GM18508 (cell line): ENCODE measurements at regions not wholly inside any gene's neighbourhood (a gene's known extent, or its start where the extent isn't known, plus 50 kb on each side); places are given as distances from the start of the nearest gene placed in this dataset.

Source experiments
- ATAC-seq: cut with Tn5 transposase; IDR thresholded peaks from one replicate; pipeline ENCODE4 v1.9.1; 2021; ENCODE audit warnings: moderate number of reproducible peaks; ENCODE audit not compliant: insufficient read depth, unreplicated experiment

GRCh38 chr9:581673-582497 is 259.6 kb upstream of the DMRT1 start:
- no peak for ATAC-seq

DNA sequence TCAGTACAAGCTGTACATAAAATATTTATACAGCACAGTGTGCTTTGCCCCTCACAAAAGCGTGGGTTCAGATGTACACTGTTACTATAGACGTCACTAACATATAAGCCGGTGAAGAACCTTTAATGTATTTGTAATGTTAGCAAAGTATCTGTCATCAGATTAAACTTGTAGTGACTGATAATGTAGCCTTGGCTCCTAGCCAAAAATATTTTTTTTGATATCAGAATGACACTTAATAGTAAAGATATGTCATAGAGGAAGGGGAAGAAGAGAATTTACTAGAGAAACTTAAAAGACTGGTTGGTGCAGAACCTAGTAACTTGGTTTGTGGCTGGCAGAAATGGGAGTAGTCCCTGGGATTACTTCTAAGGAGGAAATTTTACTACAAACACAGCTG is 258.7 kb upstream of the DMRT1 start:
- ATAC-seq = no peak

DNA sequence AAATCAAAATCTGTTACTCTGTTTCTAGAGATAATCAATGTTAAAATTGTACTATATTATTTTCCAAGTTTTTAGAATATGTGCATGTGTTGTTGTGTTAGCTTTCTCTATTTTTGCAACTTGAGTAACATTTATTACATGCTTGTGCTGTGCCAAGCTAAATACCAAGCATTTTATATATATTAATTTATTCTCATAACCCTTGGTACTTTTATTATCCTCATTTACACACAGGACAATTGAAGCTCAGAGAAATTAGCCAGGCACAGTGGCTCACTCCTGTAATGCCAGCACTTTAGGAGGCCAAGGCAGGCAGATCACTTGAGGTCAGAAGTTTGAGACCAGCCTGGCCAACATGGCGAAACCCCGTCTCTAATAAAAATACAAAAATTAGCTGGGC is 254.0 kb upstream of the DMRT1 start:
- no peak for ATAC-seq

GRCh38 chr9:588981-589380 is 252.5 kb upstream of the DMRT1 start:
- no peak for ATAC-seq

DNA sequence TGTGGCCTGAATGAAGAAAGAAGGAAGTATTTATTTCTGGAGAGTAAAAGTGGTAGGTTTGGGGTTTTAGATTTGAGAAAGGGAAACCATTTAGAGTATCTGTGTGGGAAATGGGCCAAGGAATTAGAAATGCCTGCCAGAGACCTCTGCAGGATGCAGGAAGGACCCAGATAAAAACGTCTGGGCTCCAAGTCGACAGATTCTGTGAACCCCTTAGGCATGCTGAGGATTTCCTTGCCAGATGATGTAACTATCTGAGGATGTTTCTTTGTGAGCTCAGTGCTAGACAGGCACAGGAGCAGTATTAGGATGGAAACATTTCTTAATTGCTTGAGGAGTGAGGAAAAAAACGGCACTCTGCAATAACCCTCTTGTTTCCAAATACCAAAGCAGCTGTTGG is 251.8 kb upstream of the DMRT1 start:
- no peak for ATAC-seq

- ATAC-seq = no peak
These were observed 250.2 kb upstream of the DMRT1 start for GRCh38 chr9:591292-591691.

DNA sequence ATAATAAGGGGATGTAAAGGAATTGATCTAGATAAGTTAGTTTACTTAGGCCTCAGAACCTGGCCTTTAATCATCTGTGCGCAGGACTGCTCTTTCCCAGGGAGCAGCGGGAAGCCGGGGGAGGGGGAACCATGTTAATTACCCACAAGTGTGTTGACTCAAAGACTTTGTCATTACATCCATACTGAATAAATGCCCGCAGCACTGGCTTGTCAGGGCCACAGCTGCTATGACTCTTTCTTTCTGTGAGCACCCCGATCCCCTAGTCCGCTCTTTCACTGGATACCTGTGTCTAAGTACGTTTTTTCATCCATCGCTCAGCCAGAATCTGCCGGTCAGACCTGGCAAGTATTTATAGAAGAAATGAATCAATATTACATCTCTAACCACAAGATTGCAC is 249.3 kb upstream of the DMRT1 start:
- ATAC-seq = no peak

GRCh38 chr9:592733-593132 is 248.8 kb upstream of the DMRT1 start:
- no peak for ATAC-seq

DNA sequence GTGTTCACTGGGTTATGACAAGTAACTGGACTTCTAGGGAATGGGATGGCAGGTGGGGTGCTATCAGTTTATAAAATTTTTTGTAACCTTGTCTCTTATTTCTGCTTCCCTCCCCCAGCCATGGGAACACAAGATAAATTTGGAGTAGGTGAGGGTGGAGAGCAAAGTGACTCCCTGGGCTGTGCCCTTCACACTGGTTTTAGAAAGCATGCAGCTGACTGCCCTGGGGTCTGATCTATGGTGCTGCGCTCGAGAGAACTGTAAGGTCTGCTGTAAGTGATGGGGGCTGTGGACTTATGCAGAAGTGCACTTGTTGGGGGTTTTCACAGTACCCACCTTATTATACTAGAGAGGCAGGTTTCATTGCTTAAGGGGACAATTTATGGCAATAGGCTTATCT is 247.7 kb upstream of the DMRT1 start:
- ATAC-seq = no peak

DNA sequence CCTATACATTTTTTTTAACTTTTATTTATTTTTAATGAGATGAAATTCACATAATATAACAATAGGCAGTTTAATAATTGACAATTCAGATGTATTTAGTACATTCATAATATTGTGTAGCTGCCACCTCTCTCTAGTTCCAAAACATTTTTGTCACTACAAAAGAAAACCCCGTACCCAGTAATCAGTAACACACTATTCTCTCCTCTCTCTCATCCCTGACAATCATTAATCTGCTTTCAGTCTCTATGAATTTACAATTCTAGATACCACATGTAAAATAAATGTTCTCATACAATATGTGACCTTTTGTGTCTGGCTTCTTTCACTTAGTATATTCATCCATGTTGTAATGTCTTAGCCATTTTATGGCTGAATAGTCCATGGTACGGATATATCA is 244.8 kb upstream of the DMRT1 start:
- no peak for ATAC-seq

DNA sequence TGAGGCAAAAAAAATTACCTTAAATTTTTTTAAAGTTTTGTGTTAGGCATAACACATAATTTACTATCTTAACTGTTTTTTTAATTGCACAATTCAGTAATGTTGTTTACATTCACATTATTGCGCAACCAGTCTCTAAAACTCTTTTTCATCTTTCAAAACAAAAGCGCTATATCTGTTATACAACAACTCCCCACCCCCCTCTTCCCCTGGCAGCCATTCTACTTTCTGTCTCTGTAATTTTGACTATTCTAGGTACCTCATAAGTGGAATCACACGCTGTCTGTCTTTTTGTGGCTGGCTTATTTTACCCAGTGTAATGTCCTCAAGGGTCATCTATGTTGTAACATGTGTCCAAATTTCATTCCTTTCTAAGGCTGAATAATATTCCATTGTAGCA is 241.5 kb upstream of the DMRT1 start:
- no peak for ATAC-seq

- ATAC-seq = no peak
These were observed 238.8 kb upstream of the DMRT1 start for GRCh38 chr9:602716-603115.

DNA sequence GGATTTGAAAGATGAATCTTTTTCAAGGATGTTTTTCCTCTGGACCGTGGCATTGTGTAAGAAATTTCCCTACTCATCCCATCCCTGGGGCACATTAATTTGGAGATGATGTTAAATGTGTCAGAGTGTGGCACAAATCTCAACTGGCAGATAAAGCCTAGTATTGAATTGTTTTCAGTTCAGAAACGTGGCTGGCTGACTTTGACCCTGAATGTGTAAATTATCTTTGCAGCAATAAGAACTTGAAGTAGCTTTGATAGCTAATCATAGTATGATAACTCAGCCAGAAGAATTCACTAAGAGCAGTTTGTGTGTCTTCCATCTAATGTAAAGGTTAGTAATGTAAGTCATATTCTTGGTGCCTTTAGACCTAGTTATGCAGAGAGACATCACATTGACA is 238.4 kb upstream of the DMRT1 start:
- no peak for ATAC-seq

- no peak for ATAC-seq
These were observed 234.1 kb upstream of the DMRT1 start for GRCh38 chr9:607417-607816.

- ATAC-seq = no peak
These were observed 227.6 kb upstream of the DMRT1 start for GRCh38 chr9:613771-614347.

DNA sequence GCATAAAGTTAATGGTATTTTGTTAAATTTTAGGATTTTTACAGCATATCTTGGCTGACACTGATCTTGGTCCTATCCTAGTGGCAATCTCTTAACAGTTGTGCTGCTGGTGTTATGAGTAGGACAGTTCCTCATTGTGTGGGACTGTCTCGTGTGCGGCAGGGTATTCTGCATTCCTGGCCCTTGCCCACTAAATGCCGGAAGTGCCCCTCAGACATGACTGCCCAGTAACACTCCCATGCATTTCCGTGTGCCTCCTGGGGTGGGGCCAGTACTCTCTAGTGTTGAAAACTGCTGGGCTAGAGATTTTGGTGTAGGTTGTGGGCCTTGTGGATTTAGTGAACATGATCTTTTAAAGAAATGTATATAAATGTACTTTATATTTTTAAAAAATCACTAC is 227.1 kb upstream of the DMRT1 start:
- no peak for ATAC-seq

DNA sequence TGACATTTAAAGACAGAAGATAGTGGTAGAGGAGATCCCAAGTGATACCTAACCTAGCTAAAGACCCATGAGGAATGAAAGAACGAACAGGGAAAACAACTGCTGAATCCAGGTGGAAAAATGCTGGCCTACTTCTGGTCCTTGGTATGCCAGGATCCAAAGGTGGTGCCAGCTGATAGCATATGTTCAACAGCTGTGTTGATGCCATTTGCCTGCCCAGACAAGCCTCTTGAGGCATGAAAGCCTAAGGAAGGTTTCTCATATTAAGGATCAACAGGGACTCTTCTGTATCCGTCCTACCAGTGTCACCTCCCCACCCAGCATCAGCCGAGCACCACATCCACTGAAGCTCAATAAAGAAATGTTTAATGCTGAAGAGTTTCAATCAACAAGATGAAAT is 225.7 kb upstream of the DMRT1 start:
- ATAC-seq = no peak

- ATAC-seq = no peak
These were observed 224.8 kb upstream of the DMRT1 start for GRCh38 chr9:616694-617093.

GRCh38 chr9:617445-618085 is 223.9 kb upstream of the DMRT1 start:
- no peak for ATAC-seq

DNA sequence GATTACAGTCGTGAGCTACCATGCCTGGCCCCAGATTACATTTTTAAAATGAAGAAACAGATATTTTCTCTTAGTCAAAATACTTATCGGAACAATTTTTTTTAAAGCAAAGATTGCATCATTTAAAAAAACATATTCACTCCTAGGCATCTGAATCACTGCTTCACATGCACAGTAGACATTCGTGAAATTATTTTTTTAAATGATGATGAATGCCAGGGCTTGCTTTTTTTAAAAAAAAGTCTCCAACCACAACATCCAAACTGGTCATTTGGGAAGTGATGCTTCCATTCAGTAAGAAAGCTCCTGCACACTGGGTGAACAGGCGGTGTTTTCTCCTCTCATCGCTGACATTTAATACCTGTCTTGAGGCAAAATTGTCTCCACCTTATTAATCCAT is 223.0 kb upstream of the DMRT1 start:
- no peak for ATAC-seq

DNA sequence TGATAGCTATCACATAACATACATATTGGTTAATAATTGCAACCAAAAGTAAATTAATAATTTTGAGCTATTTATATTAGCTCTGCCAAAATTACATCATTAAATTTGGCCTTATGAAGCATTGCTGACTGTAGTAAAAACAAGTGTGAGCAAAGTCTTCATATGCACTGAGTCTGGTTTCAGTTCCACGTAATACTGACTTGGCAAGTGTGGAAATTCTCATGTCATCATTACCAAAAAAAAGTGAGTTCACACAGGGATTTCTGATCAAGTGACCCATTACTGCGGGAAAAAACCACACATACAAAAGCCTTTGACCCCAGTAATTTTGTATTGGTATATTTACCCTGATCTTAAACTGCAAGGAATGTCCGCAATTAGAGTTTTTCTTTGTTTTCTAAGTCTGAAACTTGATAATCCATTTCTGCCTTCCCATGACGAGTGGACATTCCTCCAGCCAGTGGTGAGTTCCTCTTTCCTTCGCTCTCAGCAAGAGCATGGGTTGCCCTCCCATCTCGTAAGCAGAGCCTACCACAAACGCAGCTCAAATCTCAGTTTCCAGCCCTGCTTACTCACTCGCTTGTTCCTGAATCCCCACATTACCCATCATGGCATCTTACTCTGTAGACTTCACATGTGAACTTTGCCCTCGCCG is 220.2 kb upstream of the DMRT1 start:
- ATAC-seq = no peak
